ENCODE measurements at regions not wholly inside any gene's neighbourhood (a gene's known extent, or its start where the extent isn't known, plus 50 kb on each side); places are given as distances from the start of the nearest gene placed in this dataset.
"Not testable (repeated sequence)": the region's sequence is repeated elsewhere in the genome, so short reads cannot be mapped to it uniquely, and the experiment has no call there.

DNA sequence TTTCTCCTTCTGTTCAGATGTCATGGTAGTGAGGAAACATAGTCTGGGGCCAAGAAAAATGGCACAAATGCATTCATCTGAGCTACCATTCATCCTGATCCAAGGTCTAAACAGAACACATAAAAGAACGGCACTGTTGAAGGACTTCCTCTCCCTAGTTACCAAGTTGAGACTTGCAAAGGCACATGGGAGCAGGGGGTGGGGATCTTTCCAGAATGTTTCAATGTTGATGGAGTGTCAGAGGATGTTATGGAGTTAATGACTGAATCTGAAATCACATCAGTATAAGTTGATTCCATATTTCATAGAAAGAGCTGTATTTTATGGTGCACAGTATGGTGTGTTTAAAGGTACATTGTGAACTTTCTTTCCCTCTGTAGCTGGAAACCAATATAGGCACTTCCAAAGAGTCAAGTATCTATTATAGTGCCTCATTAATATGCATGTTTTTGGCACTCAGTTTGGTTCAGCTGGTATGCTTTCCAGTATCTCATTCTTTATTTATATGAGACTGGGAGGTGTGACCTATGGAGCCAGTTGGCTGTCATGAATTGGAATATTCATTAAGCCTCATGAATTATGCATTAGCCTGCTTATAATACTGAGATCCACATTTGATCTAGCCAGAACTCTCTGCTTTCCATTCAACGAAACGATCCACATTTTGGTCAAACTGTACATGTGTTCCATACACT lies 603.0 kb downstream of the NR2F1-AS1 start:
- no peak for DNase-seq

DNA sequence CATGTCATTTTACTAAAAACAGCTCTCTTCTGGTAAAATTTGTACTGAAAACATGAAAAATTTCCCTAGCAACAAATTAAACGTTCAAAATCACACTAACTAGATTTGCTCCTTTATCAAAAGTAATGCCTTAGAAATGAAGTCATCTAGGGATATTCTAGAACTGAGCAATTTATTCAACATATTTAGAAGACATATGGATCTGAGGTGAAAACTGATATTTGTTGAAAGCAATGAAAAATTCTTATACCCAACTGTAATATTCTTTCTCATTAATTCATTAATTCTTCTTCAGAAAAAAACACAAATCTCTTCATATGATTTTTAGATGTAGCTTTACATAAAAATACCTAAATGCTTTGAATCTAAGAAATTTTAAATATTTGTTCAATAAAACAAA lies 604.9 kb downstream of the NR2F1-AS1 start:
- no peak for DNase-seq

DNA sequence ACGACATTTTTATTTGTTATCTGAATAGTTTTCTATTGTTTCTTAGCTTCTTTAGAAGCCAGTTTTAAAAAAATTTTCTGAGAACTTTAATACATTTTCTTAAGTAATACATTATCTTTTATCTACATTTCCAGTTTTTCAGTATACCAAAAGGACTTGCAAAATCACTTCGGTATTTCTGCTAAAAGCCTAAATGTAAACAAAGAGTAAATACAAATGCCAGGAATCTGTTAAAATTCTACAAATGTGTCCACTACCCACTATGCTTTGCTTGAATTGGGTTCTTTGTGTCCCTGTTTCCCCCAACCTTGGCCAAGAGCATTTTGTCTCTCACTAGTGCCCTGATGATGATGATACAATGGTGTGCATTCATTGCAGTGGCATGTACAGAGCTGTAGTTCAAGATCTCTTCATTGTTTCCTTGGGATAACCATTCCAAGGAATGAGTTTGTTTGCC lies 611.2 kb downstream of the NR2F1-AS1 start:
- DNase-seq, result no peak

DNA sequence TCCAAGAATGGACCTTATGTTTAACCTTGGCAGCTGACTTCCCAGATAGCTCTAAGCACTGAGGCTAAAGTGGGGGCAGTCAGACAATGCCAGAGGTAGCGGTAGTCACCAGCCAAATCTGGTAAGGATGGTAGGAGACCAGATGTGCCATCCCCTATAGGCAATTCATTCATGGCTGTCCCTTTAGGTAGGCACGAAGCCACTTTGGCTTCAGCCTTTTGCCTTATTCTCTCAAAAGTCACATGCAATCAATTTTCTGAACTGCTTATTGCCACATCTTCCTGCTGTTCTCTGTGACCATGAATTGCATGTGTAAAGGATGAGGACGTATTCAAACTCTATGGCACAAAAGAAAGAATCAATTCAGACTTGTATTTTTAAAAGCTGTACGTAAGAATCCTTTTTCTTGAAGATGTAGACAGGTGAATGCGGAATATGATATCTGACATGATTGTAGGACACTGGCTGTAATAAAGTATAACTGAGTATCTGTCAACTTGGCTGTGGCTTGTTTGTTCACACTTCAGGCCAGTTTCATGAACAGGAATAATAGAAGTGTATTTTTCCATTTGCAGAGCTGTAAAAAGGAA lies 611.7 kb downstream of the NR2F1-AS1 start:
- DNase-seq, result no peak

DNA sequence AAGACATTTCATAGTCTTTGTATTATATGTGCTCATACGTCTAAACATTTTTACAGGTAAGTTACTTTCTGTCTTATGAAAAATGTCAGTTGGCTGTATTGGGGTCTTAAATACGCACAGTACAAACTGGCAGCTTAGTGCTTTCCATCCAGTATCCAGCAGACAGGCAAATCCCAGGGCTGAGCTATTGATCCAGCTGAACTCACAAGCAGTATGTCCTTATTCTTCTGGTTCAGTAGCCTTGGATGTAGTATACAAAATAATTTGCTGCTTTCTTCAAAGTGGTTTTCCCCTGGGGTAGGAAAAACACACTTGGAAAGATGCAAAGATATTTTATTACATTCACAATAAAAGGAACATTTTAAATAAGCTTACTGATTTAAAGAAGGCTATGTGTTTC lies 617.2 kb downstream of the NR2F1-AS1 start:
- DNase-seq, result no peak

DNA sequence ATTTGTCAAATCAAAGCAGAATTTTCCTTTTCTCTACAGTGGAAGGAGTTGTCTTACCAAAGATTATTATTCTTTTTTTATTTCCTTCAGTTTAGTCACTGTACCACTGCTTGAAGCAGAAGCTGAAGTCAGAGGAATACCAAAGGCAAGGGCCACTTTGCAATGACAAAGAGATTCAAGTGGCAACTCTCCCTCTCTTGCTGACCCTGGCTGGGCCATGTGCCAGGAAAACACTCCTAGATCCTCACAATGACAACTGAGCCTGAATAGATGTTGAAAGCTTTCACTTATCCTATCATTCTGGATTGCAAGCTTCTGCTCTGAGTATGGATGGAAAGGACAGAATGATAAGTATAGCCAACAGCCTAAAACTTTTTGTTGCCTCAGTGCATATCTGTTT lies 618.3 kb downstream of the NR2F1-AS1 start:
- DNase-seq, result no peak

DNA sequence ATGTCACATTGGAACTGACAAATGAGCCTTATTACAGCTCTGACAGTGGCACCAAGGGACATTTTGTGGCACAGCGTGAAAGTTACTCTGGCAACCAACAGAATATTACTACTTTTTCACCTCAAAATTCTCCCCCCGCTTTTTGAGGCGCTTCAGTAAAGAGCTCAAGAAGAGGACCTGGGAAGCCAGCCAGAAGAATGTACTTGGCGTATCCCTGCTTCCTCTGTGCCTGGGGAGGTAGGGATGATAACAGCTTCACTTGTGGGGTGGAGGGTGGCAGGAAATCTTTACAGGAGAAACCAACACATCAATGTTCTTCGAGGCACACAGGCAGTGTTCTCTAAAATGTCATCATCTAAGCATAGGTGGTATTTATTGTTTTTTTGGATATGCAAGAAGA lies 624.1 kb downstream of the NR2F1-AS1 start:
- DNase-seq, result no peak

DNA sequence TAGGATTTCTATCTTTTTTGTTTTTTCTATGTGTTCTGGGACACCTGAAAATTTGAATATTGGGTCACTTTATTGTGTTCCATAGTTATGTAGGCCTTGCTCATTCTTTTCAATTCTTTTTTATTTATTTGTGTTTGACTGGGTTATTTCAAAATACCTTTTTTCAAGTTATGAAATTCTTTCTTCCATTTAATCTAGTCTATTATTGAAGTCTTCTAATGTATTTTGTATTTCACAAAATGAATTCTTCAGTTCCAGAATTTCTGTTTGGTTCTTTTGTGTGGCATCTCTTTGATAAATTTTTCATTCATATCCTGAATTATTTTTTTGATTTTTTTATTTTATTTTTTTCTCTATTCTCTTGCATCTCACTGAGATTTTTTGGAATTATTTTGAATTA lies 628.8 kb downstream of the NR2F1-AS1 start:
- no peak for DNase-seq

DNA sequence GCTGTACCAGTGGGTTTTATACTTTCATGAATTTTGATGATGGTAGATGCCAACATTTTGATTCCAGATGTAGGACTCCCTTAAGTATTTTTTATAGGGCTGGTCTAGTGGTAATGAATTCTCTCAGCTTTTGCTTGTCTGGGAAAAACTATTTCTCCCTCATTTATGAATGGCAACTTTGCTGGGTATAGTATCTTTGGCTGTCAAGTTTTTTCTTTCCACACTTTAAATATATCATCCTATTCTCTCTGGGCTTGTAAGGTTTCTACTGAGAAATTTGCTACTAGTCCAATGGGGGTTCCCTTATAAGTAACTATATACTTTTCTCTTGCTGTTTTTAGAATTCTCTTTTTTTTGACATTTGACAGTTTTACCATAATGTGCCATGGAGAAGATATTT lies 629.3 kb downstream of the NR2F1-AS1 start:
- DNase-seq, result no peak

DNA sequence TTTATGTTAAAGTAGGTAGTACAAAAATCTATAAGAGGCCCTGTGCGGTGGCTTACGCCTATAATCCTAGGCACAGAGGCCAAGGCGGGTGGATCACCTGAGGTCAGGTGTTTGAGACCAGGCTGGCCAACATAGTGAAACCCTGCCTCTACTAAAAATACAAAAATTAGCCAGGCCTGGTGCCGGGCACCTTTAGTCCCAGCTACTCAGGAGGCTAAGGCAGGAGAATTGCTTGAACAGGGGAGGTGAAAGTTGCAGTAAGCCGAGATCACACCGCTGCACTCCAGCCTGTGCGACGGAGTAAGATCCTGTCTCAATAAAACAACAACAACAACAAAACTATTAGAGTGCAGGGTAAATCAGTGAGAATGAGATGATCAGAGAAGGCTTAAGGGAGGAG lies 634.5 kb downstream of the NR2F1-AS1 start:
- DNase-seq, result no peak

DNA sequence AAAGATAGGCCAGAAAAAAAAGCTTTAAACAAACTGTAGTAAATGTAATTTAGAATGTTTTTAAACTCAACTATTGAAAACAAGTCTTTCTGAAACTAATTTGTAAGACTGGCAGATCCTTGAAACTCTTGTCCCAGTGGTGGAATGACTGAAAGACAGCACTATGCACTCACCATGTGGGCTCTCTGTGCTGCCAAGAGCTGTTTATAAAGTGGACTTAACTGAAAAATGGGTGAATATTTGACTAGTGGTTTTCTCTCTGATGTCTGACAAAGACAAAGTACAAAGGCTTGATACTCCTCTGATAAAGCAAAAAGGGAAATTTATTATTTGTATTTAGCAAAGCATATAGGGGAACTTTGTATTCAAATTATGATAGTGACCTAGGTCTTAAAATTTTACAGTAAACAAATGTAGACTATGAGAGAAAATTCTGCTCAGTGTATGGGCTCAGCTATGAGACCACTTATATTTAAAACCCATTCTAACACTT lies 635.4 kb downstream of the NR2F1-AS1 start:
- no peak for DNase-seq

DNA sequence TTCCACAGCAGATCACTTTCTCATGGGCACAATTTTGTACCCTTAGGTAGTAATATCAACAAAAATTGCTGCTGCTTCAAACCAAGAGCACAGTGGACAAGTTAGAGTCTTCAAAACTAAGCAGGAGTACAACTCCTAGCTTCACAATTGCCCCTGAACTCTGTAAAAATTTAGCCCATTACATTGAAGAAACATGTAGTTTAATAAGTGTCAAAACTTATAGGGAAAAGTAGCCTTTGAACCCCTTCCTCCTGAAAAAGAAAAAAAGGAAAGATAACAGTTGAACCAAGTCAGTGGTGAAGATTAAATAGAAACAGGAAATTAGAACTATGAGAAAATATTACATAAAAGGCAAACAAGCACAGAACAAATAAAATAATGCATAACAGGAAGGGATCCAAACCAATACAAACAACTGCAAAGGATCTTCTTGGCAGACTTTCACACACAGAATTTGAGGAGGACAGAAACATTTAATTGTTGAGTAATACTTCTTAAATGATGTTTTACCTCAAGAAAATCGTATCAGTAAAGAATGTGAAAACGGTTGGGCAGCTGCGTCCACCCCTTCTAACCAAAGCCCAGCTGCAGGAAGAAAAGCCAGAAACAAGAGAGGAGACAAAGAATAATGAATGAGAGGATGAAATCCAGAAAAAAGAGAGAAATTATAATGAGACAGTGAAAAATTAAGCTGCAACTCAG lies 636.0 kb downstream of the NR2F1-AS1 start:
- DNase-seq, result no peak

DNA sequence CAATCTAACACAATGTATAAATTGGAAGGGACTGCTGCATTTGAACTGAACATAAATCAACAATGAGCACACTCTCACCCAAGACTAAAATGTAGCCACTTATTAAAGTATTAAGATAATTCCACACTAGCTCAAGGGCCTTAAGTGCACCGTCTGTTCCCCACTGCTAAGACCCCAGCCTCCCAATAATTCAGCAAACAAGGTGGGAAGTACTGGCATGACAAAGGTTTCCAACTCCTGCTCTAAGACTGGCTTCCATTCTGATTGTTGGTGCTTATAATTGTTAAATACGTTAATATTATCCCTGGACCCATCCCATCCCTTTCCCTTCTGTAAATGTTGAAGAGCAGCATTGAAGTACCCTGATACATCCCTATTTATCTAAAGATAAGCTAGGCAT lies 636.7 kb downstream of the NR2F1-AS1 start:
- no peak for DNase-seq

DNA sequence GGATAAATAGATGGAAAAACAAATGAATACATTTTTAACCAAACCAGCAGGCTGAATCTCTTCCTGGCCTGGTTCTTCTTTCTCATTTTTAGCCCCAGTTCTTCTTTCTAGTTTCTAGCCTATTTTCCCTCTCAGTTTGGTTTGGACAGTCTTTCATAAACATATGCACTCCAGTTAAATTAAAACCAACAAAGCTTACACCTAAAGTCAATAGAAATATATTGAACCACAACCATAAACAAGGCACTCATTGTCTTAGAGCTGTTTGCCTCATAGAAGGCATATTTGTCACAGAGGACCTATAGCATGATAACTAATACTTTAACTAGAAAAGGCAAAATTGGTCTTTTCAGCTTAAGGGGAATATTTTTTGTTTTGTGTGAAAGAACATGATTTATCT lies 638.3 kb downstream of the NR2F1-AS1 start:
- DNase-seq, result no peak

DNA sequence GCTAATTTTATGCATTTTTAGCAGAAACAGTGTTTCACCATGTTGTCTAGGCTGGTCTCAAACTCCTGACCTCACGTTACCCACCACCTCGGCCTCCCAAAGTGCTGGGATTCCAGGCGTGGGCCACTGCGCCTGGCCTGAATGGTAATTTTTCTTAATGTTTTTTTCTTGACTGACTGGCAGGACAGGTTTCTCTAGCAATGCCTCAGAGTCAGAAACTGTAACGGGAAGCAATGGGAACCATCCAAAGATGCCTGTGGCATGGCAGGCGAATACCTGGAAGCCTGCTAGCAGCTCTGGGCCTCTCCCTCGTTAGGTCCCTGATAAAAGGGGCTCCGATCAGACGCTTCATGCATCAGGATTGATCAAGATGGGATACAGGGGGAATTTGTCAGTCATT lies 639.2 kb downstream of the NR2F1-AS1 start:
- no peak for DNase-seq

DNA sequence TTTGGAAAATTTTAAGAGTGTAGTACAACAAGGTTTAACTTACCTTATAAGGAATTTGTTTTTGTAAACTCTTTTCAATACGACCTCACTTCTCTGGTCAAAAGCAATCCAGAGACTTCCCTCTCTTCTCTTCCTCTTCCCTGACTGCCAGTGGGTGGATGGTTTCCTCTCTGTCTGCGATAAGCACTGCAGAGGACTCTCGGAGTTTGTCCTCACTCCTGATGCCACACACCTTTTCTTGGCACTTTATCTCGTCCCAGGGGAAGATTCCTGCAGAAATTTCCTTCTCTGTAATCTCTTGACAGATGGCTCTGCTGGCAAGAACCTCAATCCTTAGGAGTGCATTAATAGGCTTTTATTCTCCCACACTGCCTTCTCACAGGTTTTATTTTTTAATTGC lies 641.6 kb downstream of the NR2F1-AS1 start:
- DNase-seq, result no peak

DNA sequence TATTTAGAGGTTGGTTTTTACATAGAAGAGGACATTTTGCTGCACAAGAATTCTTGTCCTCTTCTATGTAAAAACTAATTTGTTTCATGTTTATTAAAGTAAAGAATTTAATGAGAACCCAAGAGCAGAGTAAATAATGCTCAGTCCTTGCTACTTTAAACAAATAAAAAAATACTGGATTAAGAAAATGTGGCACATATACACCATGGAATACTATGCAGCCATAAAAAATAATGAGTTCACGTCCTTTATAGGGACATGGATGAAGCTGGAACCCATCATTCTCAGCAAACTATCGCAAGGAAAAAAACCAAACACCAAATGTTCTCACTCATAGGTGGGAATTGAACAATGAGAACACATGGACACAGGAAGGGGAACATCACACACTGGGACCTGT lies 643.6 kb downstream of the NR2F1-AS1 start:
- DNase-seq, result not testable (repeated sequence)

DNA sequence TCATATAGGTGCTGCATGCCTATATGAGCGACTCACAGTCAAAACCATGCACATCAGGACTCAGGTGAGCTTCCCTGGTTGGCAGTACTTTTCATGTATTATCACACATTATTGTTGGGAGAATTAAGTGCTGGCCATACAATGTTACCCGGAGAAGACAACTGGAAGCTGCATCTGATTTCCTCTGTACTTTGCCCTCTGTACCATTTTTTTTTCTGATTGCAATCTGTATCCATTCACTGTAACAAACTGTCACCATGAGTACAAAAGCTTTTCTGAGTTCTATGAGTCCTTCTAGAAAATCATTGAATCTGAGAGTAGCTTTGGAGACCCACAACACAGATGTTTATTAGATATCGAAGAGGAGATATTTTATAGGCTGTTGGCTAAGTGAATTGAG lies 651.0 kb downstream of the NR2F1-AS1 start:
- no peak for DNase-seq

DNA sequence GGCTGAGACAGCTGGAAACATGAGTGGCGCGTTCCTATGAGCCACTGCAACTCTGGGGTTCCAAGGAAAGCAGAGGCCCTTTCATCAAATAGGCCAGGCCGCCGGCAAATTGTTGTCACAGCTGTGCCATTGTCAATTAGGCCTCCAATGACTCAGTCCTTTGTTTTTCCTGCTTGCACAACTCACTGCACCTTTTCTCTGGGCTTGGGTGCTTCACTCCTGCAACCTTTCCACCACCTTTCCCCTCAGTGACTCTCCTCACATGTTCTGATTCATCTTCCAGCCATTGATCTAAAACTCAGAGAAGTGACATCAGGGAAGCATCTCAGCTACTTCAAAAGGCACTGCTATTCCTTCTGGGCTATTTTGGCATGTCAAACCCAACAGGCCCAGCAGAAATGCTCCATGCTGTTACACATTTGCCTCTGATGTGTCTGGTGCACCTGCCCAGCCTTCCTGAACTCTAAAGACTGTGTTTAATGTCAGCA lies 653.7 kb downstream of the NR2F1-AS1 start:
- DNase-seq, result no peak

DNA sequence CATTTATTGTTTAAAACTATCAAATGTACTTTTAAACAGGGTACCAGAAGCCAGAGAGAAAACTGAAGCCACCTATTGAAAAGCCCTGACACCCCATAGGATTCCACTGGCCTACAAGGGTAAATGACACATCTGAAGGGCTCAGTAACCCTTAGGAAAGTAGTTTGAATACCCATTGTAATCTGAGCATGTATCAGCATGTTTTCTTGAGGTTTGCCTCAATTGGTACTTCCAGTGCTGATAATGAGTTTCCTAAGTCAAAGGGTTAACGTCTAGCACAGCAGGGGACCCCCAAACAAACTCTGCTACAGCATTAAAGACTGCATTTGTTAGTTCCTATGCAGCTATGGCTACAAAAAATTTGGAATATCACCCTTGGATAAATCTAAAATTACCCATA lies 657.1 kb downstream of the NR2F1-AS1 start:
- DNase-seq, result no peak

DNA sequence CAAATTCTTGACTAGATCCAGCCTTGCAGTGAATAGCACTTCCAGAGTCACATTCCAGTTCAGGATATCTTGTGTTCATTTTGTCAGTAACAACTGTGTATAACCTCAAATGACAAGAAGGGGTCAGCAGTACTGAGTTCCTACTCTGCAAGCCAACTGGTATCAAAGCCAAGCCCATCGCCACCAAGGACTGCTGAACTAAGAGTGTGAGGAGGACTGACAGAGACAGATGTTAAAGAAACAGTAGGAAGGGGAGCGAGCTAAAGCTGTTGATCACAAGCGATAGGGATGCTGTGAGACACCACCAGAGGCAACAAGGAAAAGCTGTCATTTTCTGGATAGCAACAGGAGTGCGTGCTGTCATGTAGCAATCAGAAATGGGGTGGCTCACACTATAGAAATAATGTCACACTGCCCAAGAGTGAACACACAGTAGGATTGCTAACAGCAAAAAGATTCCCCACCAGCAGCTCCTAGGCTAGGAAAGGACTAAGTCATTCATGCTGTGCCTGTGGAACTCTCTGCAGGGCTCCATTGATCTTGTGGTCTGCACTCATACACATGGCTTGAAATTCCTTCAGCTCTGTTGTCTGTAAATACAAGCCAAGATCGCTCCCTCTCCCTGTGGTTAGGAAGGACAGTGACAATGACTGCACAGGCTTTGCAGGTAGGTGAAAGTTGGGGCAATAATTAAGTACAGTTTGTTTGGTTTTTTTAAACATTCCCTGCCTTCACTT lies 658.6 kb downstream of the NR2F1-AS1 start:
- no peak for DNase-seq

DNA sequence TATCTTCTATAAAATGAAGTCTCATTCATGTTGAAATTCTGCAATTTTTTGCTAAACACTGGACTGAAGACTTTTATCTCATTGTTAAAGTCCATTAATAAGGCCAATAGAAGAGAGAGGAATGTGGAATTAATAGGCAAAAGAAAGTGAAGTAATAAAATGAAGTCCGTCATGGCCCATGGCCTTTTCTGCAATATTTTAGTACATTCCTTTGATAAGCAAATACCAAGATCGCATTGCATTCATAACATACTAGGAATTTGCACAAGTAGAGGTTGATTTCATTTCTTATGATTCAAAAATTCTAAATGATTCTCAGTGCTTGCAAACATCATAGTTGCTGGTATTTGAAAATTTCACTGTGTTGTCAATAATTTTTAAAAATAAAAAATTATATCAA lies 664.0 kb downstream of the NR2F1-AS1 start:
- DNase-seq, result no peak

DNA sequence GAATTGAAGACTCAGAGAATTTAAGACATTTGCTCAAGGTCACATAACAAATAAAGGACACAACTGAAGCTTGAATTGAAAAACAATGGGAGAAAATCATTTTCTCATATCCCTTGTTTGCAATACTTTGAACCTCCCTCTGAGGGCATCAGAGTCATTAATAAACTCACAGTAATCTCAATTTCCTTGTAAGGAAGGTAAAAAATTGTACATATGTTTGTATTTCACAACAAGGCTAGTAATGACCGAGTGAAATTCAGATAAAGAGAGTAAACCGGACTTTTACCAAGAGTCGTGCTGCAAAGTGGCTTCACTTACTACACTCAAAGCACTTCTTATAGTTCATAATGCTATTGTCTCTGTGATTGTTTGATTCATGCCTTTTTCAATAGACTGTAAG lies 665.0 kb downstream of the NR2F1-AS1 start:
- DNase-seq, result no peak
